Peyer's patch (tissue), 4 donors: ENCODE measurements at regions not wholly inside any gene's neighbourhood (a gene's known extent, or its start where the extent isn't known, plus 50 kb on each side); places are given as distances from the start of the nearest gene placed in this dataset.

Experiments used
- CTCF ChIP-seq, 6 experiments: fragments of 450-650 bp in 4 of 6; fragments of 200-600 bp in 2 of 6; sonication (generic) in 1 of 6; IDR thresholded peaks; one replicate each; pipeline ENCODE4 v1.5.1; 2017 to 2019; ENCODE audit warnings: antibody characterized with exemption in 6 of 6, mild to moderate bottlenecking in 3 of 6, moderate library complexity in 1 of 6
- POLR2A ChIP-seq, 2 donors: fragments of 450-650 bp; IDR thresholded peaks; one replicate each; pipeline ENCODE4 v1.5.1; 2017; ENCODE audit warnings: antibody characterized with exemption in 2 of 2, mild to moderate bottlenecking in 2 of 2, moderate library complexity in 2 of 2

DNA sequence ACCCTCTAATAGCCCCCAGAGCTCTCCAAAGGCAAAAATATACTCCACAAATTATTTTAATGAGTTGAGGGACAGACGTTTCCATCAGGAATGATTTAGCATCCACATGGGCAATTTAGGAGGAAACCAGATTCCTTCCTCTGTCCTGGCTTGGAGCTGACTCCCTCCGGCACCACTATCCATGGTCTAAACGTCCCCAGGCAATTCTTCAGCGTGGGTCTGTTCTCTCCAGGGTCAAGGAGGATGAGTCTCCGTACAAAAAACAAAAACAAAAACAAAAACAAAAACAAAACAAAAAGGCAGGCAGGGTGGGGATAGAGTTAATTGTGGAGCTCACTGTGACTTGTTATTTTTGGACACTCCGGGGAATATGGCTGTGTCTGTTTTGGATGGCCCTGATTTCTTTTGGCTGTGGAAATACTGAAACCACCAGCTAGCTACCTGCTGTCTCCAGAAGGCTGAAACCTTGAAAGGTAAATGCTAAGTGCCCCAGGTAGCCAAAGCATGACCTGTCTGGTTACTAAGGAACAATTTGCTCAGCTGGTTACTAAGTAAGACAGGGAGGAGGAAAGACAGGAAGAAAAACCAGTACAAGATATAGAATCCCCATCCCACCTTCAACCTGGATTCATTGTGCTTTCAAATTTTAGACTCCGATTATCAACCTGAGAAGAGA, 419.1 kb upstream of the LCORL start:
- TF ChIP-seq POLR2A (IDR thresholded peaks at IDR 0.05) (no peak), CTCF (IDR thresholded peaks at IDR 0.05) (no peak)
